Spleen (tissue), 7 donors: ENCODE measurements at regions not wholly inside any gene's neighbourhood (a gene's known extent, or its start where the extent isn't known, plus 50 kb on each side); places are given as distances from the start of the nearest gene placed in this dataset.

Experiments
- POLR2A ChIP-seq, 3 donors: fragments of 450-650 bp; IDR thresholded peaks; one replicate each; pipeline ENCODE4 v1.5.1; 2017; ENCODE audit warnings: antibody characterized with exemption in 3 of 3, mild to moderate bottlenecking in 1 of 3
- POLR2AphosphoS5 ChIP-seq, 3 donors: sonication (generic); formaldehyde crosslinking; IDR thresholded peaks; one replicate each; pipeline ENCODE4 v1.5.1; 2017; ENCODE audit warnings: antibody characterized with exemption in 3 of 3
- TF ChIP-seq, protein P1 (sequence below), 11 experiments: fragments of 200-600 bp in 7 of 11; fragments of 450-650 bp in 4 of 11; sonication (generic) in 4 of 11; IDR thresholded peaks in 8 of 11; conservative IDR thresholded peaks in 3 of 11; 1 replicate in 7 of 11; 2 replicates in 4 of 11; pipeline versions ENCODE4 v1.4.0 to v1.8.0; 2016 to 2021; ENCODE audit warnings: antibody characterized with exemption in 11 of 11, inconsistent platforms in 4 of 11, mild to moderate bottlenecking in 1 of 11
- donor health status: DM: no; HTN: no; CAD: no; lungs with moderate emphysema.
- donor health status: DM: no; HTN: no; CAD: no.
- donor health status: DM: no; HTN: no; CAD: no.

DNA sequence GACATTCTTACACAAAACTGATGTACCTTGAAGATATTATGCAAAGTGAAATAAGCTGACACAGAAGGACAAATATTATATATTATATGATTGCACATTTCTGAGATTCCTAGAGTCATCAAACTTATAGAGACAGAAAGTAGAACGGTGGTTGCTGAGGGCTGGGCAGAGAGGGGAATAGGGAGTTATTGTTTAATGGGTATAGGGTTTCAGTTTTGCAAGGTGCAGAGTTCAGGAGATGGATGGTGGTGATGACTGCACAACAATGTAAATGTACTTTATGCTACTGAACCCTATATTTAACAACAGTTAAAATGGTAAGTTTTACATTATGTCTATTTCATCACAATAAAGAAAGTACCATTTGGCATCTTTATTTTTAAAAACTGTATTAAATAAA, 315.8 kb upstream of the POU5F2 start:
- TF ChIP-seq, protein P1, sequence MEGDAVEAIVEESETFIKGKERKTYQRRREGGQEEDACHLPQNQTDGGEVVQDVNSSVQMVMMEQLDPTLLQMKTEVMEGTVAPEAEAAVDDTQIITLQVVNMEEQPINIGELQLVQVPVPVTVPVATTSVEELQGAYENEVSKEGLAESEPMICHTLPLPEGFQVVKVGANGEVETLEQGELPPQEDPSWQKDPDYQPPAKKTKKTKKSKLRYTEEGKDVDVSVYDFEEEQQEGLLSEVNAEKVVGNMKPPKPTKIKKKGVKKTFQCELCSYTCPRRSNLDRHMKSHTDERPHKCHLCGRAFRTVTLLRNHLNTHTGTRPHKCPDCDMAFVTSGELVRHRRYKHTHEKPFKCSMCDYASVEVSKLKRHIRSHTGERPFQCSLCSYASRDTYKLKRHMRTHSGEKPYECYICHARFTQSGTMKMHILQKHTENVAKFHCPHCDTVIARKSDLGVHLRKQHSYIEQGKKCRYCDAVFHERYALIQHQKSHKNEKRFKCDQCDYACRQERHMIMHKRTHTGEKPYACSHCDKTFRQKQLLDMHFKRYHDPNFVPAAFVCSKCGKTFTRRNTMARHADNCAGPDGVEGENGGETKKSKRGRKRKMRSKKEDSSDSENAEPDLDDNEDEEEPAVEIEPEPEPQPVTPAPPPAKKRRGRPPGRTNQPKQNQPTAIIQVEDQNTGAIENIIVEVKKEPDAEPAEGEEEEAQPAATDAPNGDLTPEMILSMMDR (IDR thresholded peaks at IDR 0.05 in 8 of 11, conservative IDR thresholded peaks at IDR 0.05 in 3 of 11): no peak
- TF ChIP-seq POLR2A (IDR thresholded peaks at IDR 0.05) (no peak), POLR2AphosphoS5 (IDR thresholded peaks at IDR 0.05) (no peak)
